RWPE1 (cell line): ENCODE measurements at regions not wholly inside any gene's neighbourhood (a gene's known extent, or its start where the extent isn't known, plus 50 kb on each side); places are given as distances from the start of the nearest gene placed in this dataset.
"Not testable (repeated sequence)": the region's sequence is repeated elsewhere in the genome, so short reads cannot be mapped to it uniquely, and the experiment has no call there.

ENCODE experiments used
- CTCF ChIA-PET: fragments of 350-600 bp; sonication (Branson Sonifier 250); formaldehyde crosslinking; extraction: SDS; loops from one replicate; lab custom pipeline; 2021; lab: Yijun Ruan, JAX
- POLR2A ChIA-PET: fragments of 400-600 bp; formaldehyde crosslinking; extraction: SDS; loops from one replicate; lab custom pipeline; 2020; ENCODE audit warnings: antibody characterized with exemption; ENCODE audit not compliant: low non-redundant PET; lab: Yijun Ruan, JAX
- DNase-seq: peaks from one replicate; pipeline ENCODE4 v3.0.0; 2012; ENCODE audit warnings: low spot score
- H3K27ac ChIP-seq: fragments of 450-650 bp; 2 replicates; pipeline ENCODE4 v1.5.1; 2017
- CTCF ChIP-seq: fragments of 450-650 bp; conservative IDR thresholded peaks from 2 replicates; pipeline ENCODE4 v1.5.1; 2017; ENCODE audit warnings: low read depth, mild to moderate bottlenecking

GRCh38 chr11:92018332-92018731 lies 206.3 kb upstream of the FAT3 start:
- no peak for DNase-seq
- ChIA-PET CTCF (no interaction called here), POLR2A (no interaction called here)
- TF ChIP-seq CTCF = no peak
- H3K27ac ChIP-seq = no peak overlapping the region

- TF ChIP-seq CTCF = no peak
- H3K27ac ChIP-seq = no peak overlapping the region
- ChIA-PET CTCF (no interaction called here), POLR2A (no interaction called here)
- no peak for DNase-seq
Observed at GRCh38 chr11:92008249-92008648, 216.4 kb upstream of the FAT3 start.

- no peak for TF ChIP-seq CTCF
- CTCF ChIA-PET = no interaction called here
Observed at GRCh38 chr11:92002568-92002967, 222.1 kb upstream of the FAT3 start.

GRCh38 chr11:91998481-91998880 lies 226.1 kb upstream of the FAT3 start:
- CTCF ChIA-PET = no interaction called here
- no peak for DNase-seq
- POLR2A ChIA-PET = no interaction called here
- H3K27ac ChIP-seq = no peak overlapping the region
- TF ChIP-seq CTCF = no peak

More at GRCh38 chr11:92002568-92002967, 222.1 kb upstream of the FAT3 start:
- DNase-seq = no peak
- POLR2A ChIA-PET = no interaction called here
- no peak overlapping the region for H3K27ac ChIP-seq

GRCh38 chr11:91997226-91997625 lies 227.4 kb upstream of the FAT3 start:
- CTCF ChIA-PET = no interaction called here
- no peak for TF ChIP-seq CTCF
- DNase-seq = no peak
- POLR2A ChIA-PET = no interaction called here
- H3K27ac ChIP-seq = no peak overlapping the region

- no peak for DNase-seq
- H3K27ac ChIP-seq = no peak overlapping the region
- no peak for TF ChIP-seq CTCF
- ChIA-PET CTCF (no interaction called here), POLR2A (no interaction called here)
Observed at GRCh38 chr11:91996526-91996925, 228.1 kb upstream of the FAT3 start.

GRCh38 chr11:91988443-91988842 lies 236.2 kb upstream of the FAT3 start:
- CTCF ChIA-PET, POLR2A ChIA-PET, H3K27ac ChIP-seq, DNase-seq: not testable (repeated sequence)
